ENCODE measurements at regions not wholly inside any gene's neighbourhood (a gene's known extent, or its start where the extent isn't known, plus 50 kb on each side); places are given as distances from the start of the nearest gene placed in this dataset.

- peaks cover 0 to 6% (median 2%) of the 10 kb centered on the region in 3 donors for H3K27me3 ChIP-seq (ENCODE audit: control insufficient read depth in 3 of 3, insufficient read depth in 3 of 3, low read length in 3 of 3)
- H3K9ac ChIP-seq (ENCODE audit: low read depth in 1 of 3, low read length in 3 of 3), result no peak overlapping the region
- H3K4me3 ChIP-seq (ENCODE audit: low read length in 3 of 3), result no peak overlapping the region
- no peak overlapping the region for H3K27ac ChIP-seq (ENCODE audit: low read depth, low read length)
- no peaks in the 10 kb centered on the region for H3K36me3 ChIP-seq (ENCODE audit: control insufficient read depth in 3 of 3, insufficient read depth in 3 of 3, low read length in 3 of 3)
- H3K9me3 ChIP-seq (ENCODE audit: control insufficient read depth in 3 of 3, low read length in 3 of 3), result peaks cover 0 to 2% (median 0%) of the 10 kb centered on the region in 3 donors
- H3K4me1 ChIP-seq (ENCODE audit: control insufficient read depth in 3 of 3, insufficient read depth in 3 of 3, low read length in 3 of 3), result no peaks in the 10 kb centered on the region
Measured at GRCh38 chr14:98154254-98154653, 1117.7 kb downstream of the BCL11B start.

- Histone ChIP-seq H3K27me3 (ENCODE audit: control insufficient read depth in 3 of 3, insufficient read depth in 3 of 3, low read length in 3 of 3) (peaks cover 0 to 9% (median 2%) of the 10 kb centered on the region in 3 donors), H3K36me3 (ENCODE audit: control insufficient read depth in 3 of 3, insufficient read depth in 3 of 3, low read length in 3 of 3) (no peaks in the 10 kb centered on the region)
Measured at GRCh38 chr14:98156411-98156810, 1115.6 kb downstream of the BCL11B start.

GRCh38 chr14:98160901-98161300, 1111.1 kb downstream of the BCL11B start:
- peaks cover 5 to 20% (median 14%) of the 10 kb centered on the region in 3 donors for H3K27me3 ChIP-seq (ENCODE audit: control insufficient read depth in 3 of 3, insufficient read depth in 3 of 3, low read length in 3 of 3)
- H3K9me3 ChIP-seq (ENCODE audit: control insufficient read depth in 3 of 3, low read length in 3 of 3), result peaks cover 0 to 2% (median 0%) of the 10 kb centered on the region in 3 donors
- H3K36me3 ChIP-seq (ENCODE audit: control insufficient read depth in 3 of 3, insufficient read depth in 3 of 3, low read length in 3 of 3), result no peaks in the 10 kb centered on the region
- no peak overlapping the region for H3K27ac ChIP-seq (ENCODE audit: low read depth, low read length)
- no peak overlapping the region for H3K4me3 ChIP-seq (ENCODE audit: low read length in 3 of 3)
- no peaks in the 10 kb centered on the region for H3K4me1 ChIP-seq (ENCODE audit: control insufficient read depth in 3 of 3, insufficient read depth in 3 of 3, low read length in 3 of 3)
- H3K9ac ChIP-seq (ENCODE audit: low read depth in 1 of 3, low read length in 3 of 3), result no peak overlapping the region

More at GRCh38 chr14:98156411-98156810, 1115.6 kb downstream of the BCL11B start:
- no peak overlapping the region for H3K4me3 ChIP-seq (ENCODE audit: low read length in 3 of 3)
- H3K9ac ChIP-seq (ENCODE audit: low read depth in 1 of 3, low read length in 3 of 3), result no peak overlapping the region
- H3K4me1 ChIP-seq (ENCODE audit: control insufficient read depth in 3 of 3, insufficient read depth in 3 of 3, low read length in 3 of 3), result no peaks in the 10 kb centered on the region
- peaks cover 0 to 2% (median 0%) of the 10 kb centered on the region in 3 donors for H3K9me3 ChIP-seq (ENCODE audit: control insufficient read depth in 3 of 3, low read length in 3 of 3)
- H3K27ac ChIP-seq (ENCODE audit: low read depth, low read length), result no peak overlapping the region

GRCh38 chr14:98161356-98161755, 1110.6 kb downstream of the BCL11B start:
- H3K36me3 ChIP-seq (ENCODE audit: control insufficient read depth in 3 of 3, insufficient read depth in 3 of 3, low read length in 3 of 3), result no peaks in the 10 kb centered on the region
- peaks cover 9 to 23% (median 14%) of the 10 kb centered on the region in 3 donors for H3K27me3 ChIP-seq (ENCODE audit: control insufficient read depth in 3 of 3, insufficient read depth in 3 of 3, low read length in 3 of 3)
- no peak overlapping the region for H3K27ac ChIP-seq (ENCODE audit: low read depth, low read length)
- H3K9ac ChIP-seq (ENCODE audit: low read depth in 1 of 3, low read length in 3 of 3), result no peak overlapping the region
- H3K4me1 ChIP-seq (ENCODE audit: control insufficient read depth in 3 of 3, insufficient read depth in 3 of 3, low read length in 3 of 3), result no peaks in the 10 kb centered on the region
- H3K9me3 ChIP-seq (ENCODE audit: control insufficient read depth in 3 of 3, low read length in 3 of 3), result peaks cover 0 to 2% (median 0%) of the 10 kb centered on the region in 3 donors
- no peak overlapping the region for H3K4me3 ChIP-seq (ENCODE audit: low read length in 3 of 3)

- Histone ChIP-seq H3K4me3 (ENCODE audit: low read length in 3 of 3) (no peak overlapping the region), H3K9me3 (ENCODE audit: control insufficient read depth in 3 of 3, low read length in 3 of 3) (peaks cover 0 to 2% (median 0%) of the 10 kb centered on the region in 3 donors), H3K27me3 (ENCODE audit: control insufficient read depth in 3 of 3, insufficient read depth in 3 of 3, low read length in 3 of 3) (peaks cover 14 to 31% (median 23%) of the 10 kb centered on the region in 3 donors), H3K27ac (ENCODE audit: low read depth, low read length) (no peak overlapping the region), H3K9ac (ENCODE audit: low read depth in 1 of 3, low read length in 3 of 3) (no peak overlapping the region), H3K36me3 (ENCODE audit: control insufficient read depth in 3 of 3, insufficient read depth in 3 of 3, low read length in 3 of 3) (no peaks in the 10 kb centered on the region), H3K4me1 (ENCODE audit: control insufficient read depth in 3 of 3, insufficient read depth in 3 of 3, low read length in 3 of 3) (no peaks in the 10 kb centered on the region)
Measured at GRCh38 chr14:98162856-98163805, 1108.9 kb downstream of the BCL11B start.

- H3K27me3 ChIP-seq (ENCODE audit: control insufficient read depth in 3 of 3, insufficient read depth in 3 of 3, low read length in 3 of 3), result peaks cover 14 to 31% (median 25%) of the 10 kb centered on the region in 3 donors
- no peak overlapping the region for H3K27ac ChIP-seq (ENCODE audit: low read depth, low read length)
- no peaks in the 10 kb centered on the region for H3K36me3 ChIP-seq (ENCODE audit: control insufficient read depth in 3 of 3, insufficient read depth in 3 of 3, low read length in 3 of 3)
- no peak overlapping the region for H3K9ac ChIP-seq (ENCODE audit: low read depth in 1 of 3, low read length in 3 of 3)
- H3K9me3 ChIP-seq (ENCODE audit: control insufficient read depth in 3 of 3, low read length in 3 of 3), result no peaks in the 10 kb centered on the region
- no peak overlapping the region for H3K4me3 ChIP-seq (ENCODE audit: low read length in 3 of 3)
- no peaks in the 10 kb centered on the region for H3K4me1 ChIP-seq (ENCODE audit: control insufficient read depth in 3 of 3, insufficient read depth in 3 of 3, low read length in 3 of 3)
Measured at GRCh38 chr14:98163873-98164272, 1108.1 kb downstream of the BCL11B start.

GRCh38 chr14:98165976-98166375, 1106.0 kb downstream of the BCL11B start:
- Histone ChIP-seq H3K4me1 (ENCODE audit: control insufficient read depth in 3 of 3, insufficient read depth in 3 of 3, low read length in 3 of 3) (no peaks in the 10 kb centered on the region), H3K27ac (ENCODE audit: low read depth, low read length) (no peak overlapping the region), H3K4me3 (ENCODE audit: low read length in 3 of 3) (no peak overlapping the region), H3K36me3 (ENCODE audit: control insufficient read depth in 3 of 3, insufficient read depth in 3 of 3, low read length in 3 of 3) (no peaks in the 10 kb centered on the region), H3K9me3 (ENCODE audit: control insufficient read depth in 3 of 3, low read length in 3 of 3) (no peaks in the 10 kb centered on the region), H3K9ac (ENCODE audit: low read depth in 1 of 3, low read length in 3 of 3) (no peak overlapping the region), H3K27me3 (ENCODE audit: control insufficient read depth in 3 of 3, insufficient read depth in 3 of 3, low read length in 3 of 3) (peaks cover 14 to 31% (median 25%) of the 10 kb centered on the region in 3 donors)

GRCh38 chr14:98167275-98167674, 1104.7 kb downstream of the BCL11B start:
- H3K4me1 ChIP-seq (ENCODE audit: control insufficient read depth in 3 of 3, insufficient read depth in 3 of 3, low read length in 3 of 3), result no peaks in the 10 kb centered on the region
- H3K4me3 ChIP-seq (ENCODE audit: low read length in 3 of 3), result no peak overlapping the region
- H3K27ac ChIP-seq (ENCODE audit: low read depth, low read length), result no peak overlapping the region
- H3K9me3 ChIP-seq (ENCODE audit: control insufficient read depth in 3 of 3, low read length in 3 of 3), result no peaks in the 10 kb centered on the region
- peaks cover 14 to 25% (median 24%) of the 10 kb centered on the region in 3 donors for H3K27me3 ChIP-seq (ENCODE audit: control insufficient read depth in 3 of 3, insufficient read depth in 3 of 3, low read length in 3 of 3)
- no peak overlapping the region for H3K9ac ChIP-seq (ENCODE audit: low read depth in 1 of 3, low read length in 3 of 3)
- no peaks in the 10 kb centered on the region for H3K36me3 ChIP-seq (ENCODE audit: control insufficient read depth in 3 of 3, insufficient read depth in 3 of 3, low read length in 3 of 3)

GRCh38 chr14:98167705-98168104, 1104.3 kb downstream of the BCL11B start:
- H3K36me3 ChIP-seq (ENCODE audit: control insufficient read depth in 3 of 3, insufficient read depth in 3 of 3, low read length in 3 of 3), result no peaks in the 10 kb centered on the region
- H3K4me3 ChIP-seq (ENCODE audit: low read length in 3 of 3), result no peak overlapping the region
- no peaks in the 10 kb centered on the region for H3K9me3 ChIP-seq (ENCODE audit: control insufficient read depth in 3 of 3, low read length in 3 of 3)
- H3K9ac ChIP-seq (ENCODE audit: low read depth in 1 of 3, low read length in 3 of 3), result no peak overlapping the region
- no peak overlapping the region for H3K27ac ChIP-seq (ENCODE audit: low read depth, low read length)
- H3K27me3 ChIP-seq (ENCODE audit: control insufficient read depth in 3 of 3, insufficient read depth in 3 of 3, low read length in 3 of 3), result peaks cover 11 to 25% (median 24%) of the 10 kb centered on the region in 3 donors
- H3K4me1 ChIP-seq (ENCODE audit: control insufficient read depth in 3 of 3, insufficient read depth in 3 of 3, low read length in 3 of 3), result no peaks in the 10 kb centered on the region

Data from skeletal muscle tissue (tissue), 3 donors.